Naive B cell (primary cell): ENCODE measurements at regions not wholly inside any gene's neighbourhood (a gene's known extent, or its start where the extent isn't known, plus 50 kb on each side); places are given as distances from the start of the nearest gene placed in this dataset.

Experiments
- ATAC-seq, 2 donors: fragments of 150-1000 bp; cut with Tn5 transposase; 2 replicates each; pipeline ENCODE4 v1.10.0; 2021; ENCODE audit warnings: low read depth in 2 of 2, mild to moderate bottlenecking in 2 of 2, moderate library complexity in 2 of 2
- DNase-seq: peaks from one replicate; pipeline ENCODE4 v3.0.0; 2022
- H3K27ac Mint-ChIP-seq, 6 donors: one replicate each; pipeline ENCODE4 v1.8.0; 2020 to 2022; ENCODE audit warnings: mild to moderate bottlenecking in 6 of 6, mixed read lengths in 6 of 6, moderate library complexity in 5 of 6, inconsistent platforms in 2 of 6
- H3K27me3 Mint-ChIP-seq, 3 donors: one replicate each; pipeline ENCODE4 v1.8.0; 2021 to 2022; ENCODE audit warnings: mixed read lengths in 3 of 3, mild to moderate bottlenecking in 1 of 3
- H3K36me3 Mint-ChIP-seq, 2 donors: one replicate each; pipeline ENCODE4 v1.8.0; 2020 to 2022; ENCODE audit warnings: mixed read lengths in 2 of 2, inconsistent platforms in 1 of 2, mild to moderate bottlenecking in 1 of 2
- H3K4me1 Mint-ChIP-seq, 3 donors: one replicate each; pipeline ENCODE4 v1.8.0; 2020 to 2022; ENCODE audit warnings: mixed read lengths in 3 of 3, inconsistent platforms in 1 of 3, mild to moderate bottlenecking in 1 of 3, moderate library complexity in 1 of 3
- H3K4me3 Mint-ChIP-seq, 8 donors: one replicate each; pipeline ENCODE4 v1.8.0; 2020 to 2022; ENCODE audit warnings: mild to moderate bottlenecking in 8 of 8, mixed read lengths in 8 of 8, moderate library complexity in 8 of 8, inconsistent platforms in 2 of 8
- H3K9me3 Mint-ChIP-seq, 7 donors: one replicate each; pipeline ENCODE4 v1.8.0; 2020 to 2022; ENCODE audit warnings: mixed read lengths in 7 of 7, mild to moderate bottlenecking in 5 of 7, inconsistent platforms in 2 of 7, moderate library complexity in 1 of 7

- Mint-ChIP-seq H3K27ac (no peak overlapping the region), H3K4me3 (no peak overlapping the region), H3K27me3 (no peaks in the 10 kb centered on the region), H3K9me3 (no peaks in the 10 kb centered on the region), H3K4me1 (peaks cover 0 to 2% (median 2%) of the 10 kb centered on the region in 3 donors), H3K36me3 (no peaks in the 10 kb centered on the region)
- DNase-seq (no peak), ATAC-seq (no peak)
Measured at GRCh38 chr4:89463341-89463740, 155.7 kb upstream of the GPRIN3 start.

- Mint-ChIP-seq H3K36me3 (peaks cover 7 to 12% of the 10 kb centered on the region in 2 donors), H3K27me3 (peaks cover 0 to 13% (median 5%) of the 10 kb centered on the region in 3 donors), H3K4me1 (no peaks in the 10 kb centered on the region), H3K4me3 (no peak overlapping the region), H3K9me3 (peaks cover 11 to 28% (median 18%) of the 10 kb centered on the region in 7 donors), H3K27ac (no peak overlapping the region)
- ATAC-seq (no peak), DNase-seq (no peak)
Measured at GRCh38 chr4:89447543-89447942, 139.9 kb upstream of the GPRIN3 start.

- Mint-ChIP-seq H3K27ac (no peak overlapping the region), H3K9me3 (peaks cover 11 to 28% (median 18%) of the 10 kb centered on the region in 7 donors)
- no peak for ATAC-seq
Measured at GRCh38 chr4:89446193-89446592, 138.6 kb upstream of the GPRIN3 start.

GRCh38 chr4:89439533-89439932 lies 131.9 kb upstream of the GPRIN3 start:
- DNase-seq = no peak
- Mint-ChIP-seq H3K4me3 (no peak overlapping the region), H3K4me1 (peaks cover 5 to 8% (median 6%) of the 10 kb centered on the region in 3 donors), H3K36me3 (no peaks in the 10 kb centered on the region), H3K27ac (no peak overlapping the region), H3K9me3 (peaks cover 0 to 4% (median 2%) of the 10 kb centered on the region in 7 donors), H3K27me3 (peaks cover 0 to 8% (median 5%) of the 10 kb centered on the region in 3 donors)
- ATAC-seq = no peak

More at GRCh38 chr4:89446193-89446592, 138.6 kb upstream of the GPRIN3 start:
- DNase-seq = no peak
- H3K27me3 Mint-ChIP-seq = peaks cover 0 to 13% (median 5%) of the 10 kb centered on the region in 3 donors
- H3K36me3 Mint-ChIP-seq = peaks cover 7 to 12% of the 10 kb centered on the region in 2 donors
- no peak overlapping the region for H3K4me3 Mint-ChIP-seq
- no peaks in the 10 kb centered on the region for H3K4me1 Mint-ChIP-seq

- Mint-ChIP-seq H3K27ac (peak overlapping the region in 1 of 6 donors; percentile 47), H3K36me3 (no peaks in the 10 kb centered on the region), H3K9me3 (no peaks in the 10 kb centered on the region), H3K4me1 (peaks cover 5 to 8% (median 6%) of the 10 kb centered on the region in 3 donors), H3K4me3 (no peak overlapping the region), H3K27me3 (peaks cover 0 to 5% (median 0%) of the 10 kb centered on the region in 3 donors)
- peak; percentile 48 to 82 for ATAC-seq
- no peak for DNase-seq
Measured at GRCh38 chr4:89438102-89438831, 130.7 kb upstream of the GPRIN3 start.

GRCh38 chr4:89434364-89434988 lies 126.9 kb upstream of the GPRIN3 start:
- Mint-ChIP-seq H3K27ac (no peak overlapping the region), H3K9me3 (no peaks in the 10 kb centered on the region), H3K4me1 (peaks cover 5 to 8% (median 6%) of the 10 kb centered on the region in 3 donors), H3K27me3 (no peaks in the 10 kb centered on the region), H3K36me3 (no peaks in the 10 kb centered on the region), H3K4me3 (no peak overlapping the region)
- ATAC-seq = peak in 1 of 2 donors; percentile 59
- peak; percentile 8 for DNase-seq

- Mint-ChIP-seq H3K27ac (no peak overlapping the region), H3K9me3 (no peaks in the 10 kb centered on the region), H3K36me3 (no peaks in the 10 kb centered on the region), H3K4me1 (no peaks in the 10 kb centered on the region), H3K27me3 (peaks cover 0 to 6% (median 5%) of the 10 kb centered on the region in 3 donors), H3K4me3 (no peak overlapping the region)
- no peak for DNase-seq
- no peak for ATAC-seq
Measured at GRCh38 chr4:89427782-89428181, 120.2 kb upstream of the GPRIN3 start.

- Mint-ChIP-seq H3K27me3 (peaks cover 0 to 6% (median 5%) of the 10 kb centered on the region in 3 donors), H3K36me3 (no peaks in the 10 kb centered on the region), H3K27ac (no peak overlapping the region), H3K4me3 (no peak overlapping the region), H3K4me1 (no peaks in the 10 kb centered on the region), H3K9me3 (no peaks in the 10 kb centered on the region)
- DNase-seq = no peak
- ATAC-seq = no peak
Measured at GRCh38 chr4:89425023-89425422, 117.4 kb upstream of the GPRIN3 start.

- Mint-ChIP-seq H3K9me3 (peaks cover 0 to 4% (median 0%) of the 10 kb centered on the region in 7 donors), H3K27ac (peak overlapping the region in 1 of 6 donors; percentile 63), H3K4me3 (no peak overlapping the region), H3K4me1 (no peaks in the 10 kb centered on the region), H3K36me3 (no peaks in the 10 kb centered on the region), H3K27me3 (peaks cover 0 to 6% (median 5%) of the 10 kb centered on the region in 3 donors)
- DNase-seq (no peak), ATAC-seq (no peak)
Measured at GRCh38 chr4:89422441-89422990, 114.9 kb upstream of the GPRIN3 start.

GRCh38 chr4:89420507-89420906 lies 112.9 kb upstream of the GPRIN3 start:
- Mint-ChIP-seq H3K4me3 (no peak overlapping the region), H3K27ac (no peak overlapping the region), H3K4me1 (no peaks in the 10 kb centered on the region), H3K36me3 (no peaks in the 10 kb centered on the region), H3K9me3 (peaks cover 0 to 4% (median 0%) of the 10 kb centered on the region in 7 donors), H3K27me3 (no peaks in the 10 kb centered on the region)
- no peak for DNase-seq
- ATAC-seq = no peak

GRCh38 chr4:89419111-89419695 lies 111.6 kb upstream of the GPRIN3 start:
- H3K27me3 Mint-ChIP-seq = no peaks in the 10 kb centered on the region
- DNase-seq = no peak
- H3K27ac Mint-ChIP-seq = no peak overlapping the region
- H3K4me1 Mint-ChIP-seq = no peaks in the 10 kb centered on the region
- H3K9me3 Mint-ChIP-seq = peaks cover 0 to 4% (median 0%) of the 10 kb centered on the region in 7 donors
- no peaks in the 10 kb centered on the region for H3K36me3 Mint-ChIP-seq
- no peak for ATAC-seq
- H3K4me3 Mint-ChIP-seq = no peak overlapping the region

GRCh38 chr4:89416960-89417359 lies 109.4 kb upstream of the GPRIN3 start:
- no peaks in the 10 kb centered on the region for H3K4me1 Mint-ChIP-seq
- peaks cover 0 to 4% (median 0%) of the 10 kb centered on the region in 7 donors for H3K9me3 Mint-ChIP-seq
- ATAC-seq (no peak), DNase-seq (no peak)
- H3K27me3 Mint-ChIP-seq = no peaks in the 10 kb centered on the region
- no peak overlapping the region for H3K4me3 Mint-ChIP-seq
- H3K36me3 Mint-ChIP-seq = no peaks in the 10 kb centered on the region
- H3K27ac Mint-ChIP-seq = no peak overlapping the region

GRCh38 chr4:89413518-89413917 lies 105.9 kb upstream of the GPRIN3 start:
- peaks cover 4 to 11% (median 9%) of the 10 kb centered on the region in 3 donors for H3K4me1 Mint-ChIP-seq
- H3K27ac Mint-ChIP-seq = no peak overlapping the region
- H3K36me3 Mint-ChIP-seq = no peaks in the 10 kb centered on the region
- DNase-seq = no peak
- no peaks in the 10 kb centered on the region for H3K27me3 Mint-ChIP-seq
- H3K4me3 Mint-ChIP-seq = no peak overlapping the region
- peaks cover 0 to 5% (median 0%) of the 10 kb centered on the region in 7 donors for H3K9me3 Mint-ChIP-seq
- ATAC-seq = no peak
